GM12864 (cell line): ENCODE measurements at regions not wholly inside any gene's neighbourhood (a gene's known extent, or its start where the extent isn't known, plus 50 kb on each side); places are given as distances from the start of the nearest gene placed in this dataset.

Source experiments
- DNase-seq: peaks from one replicate; pipeline ENCODE4 v3.0.0-alpha.2; 2011; ENCODE audit warnings: low read depth
- H3K4me3 ChIP-seq: 2 replicates; pipeline ENCODE4 v1.5.1; 2011; ENCODE audit warnings: mild to moderate bottlenecking, low read depth, low read length, control low read depth
- CTCF ChIP-seq: IDR thresholded peaks from 2 replicates; pipeline ENCODE4 v1.5.1; 2011; ENCODE audit warnings: low read depth, mild to moderate bottlenecking, moderate library complexity, low read length, control low read depth, inconsistent platforms; ENCODE audit errors: missing control alignments

- no peak overlapping the region for H3K4me3 ChIP-seq
- TF ChIP-seq CTCF: no peak
- DNase-seq: no peak
Measured at GRCh38 chr10:78199759-78200158, 166.1 kb downstream of the RPS24 start.

DNA sequence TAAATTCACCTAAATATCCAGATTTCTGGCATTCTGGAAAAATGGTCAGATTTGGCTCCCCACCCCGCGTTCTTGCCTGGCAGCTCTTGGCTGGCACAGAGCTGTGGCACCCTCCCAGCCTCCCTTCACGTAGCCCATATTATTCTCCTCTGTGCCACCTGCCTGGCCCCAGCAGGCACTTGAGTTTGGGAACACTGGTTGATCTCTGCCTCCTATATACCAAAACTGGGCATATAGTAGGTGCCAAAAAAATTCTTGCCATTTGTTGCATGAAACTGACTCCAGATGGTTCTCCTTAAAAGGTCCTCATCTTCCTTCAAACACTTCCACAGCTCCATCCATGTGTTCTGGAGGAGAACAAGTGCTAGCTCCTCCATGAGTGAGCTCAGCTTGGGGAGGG, 167.0 kb downstream of the RPS24 start:
- no peak for TF ChIP-seq CTCF
- DNase-seq: no peak
- H3K4me3 ChIP-seq: no peak overlapping the region

DNA sequence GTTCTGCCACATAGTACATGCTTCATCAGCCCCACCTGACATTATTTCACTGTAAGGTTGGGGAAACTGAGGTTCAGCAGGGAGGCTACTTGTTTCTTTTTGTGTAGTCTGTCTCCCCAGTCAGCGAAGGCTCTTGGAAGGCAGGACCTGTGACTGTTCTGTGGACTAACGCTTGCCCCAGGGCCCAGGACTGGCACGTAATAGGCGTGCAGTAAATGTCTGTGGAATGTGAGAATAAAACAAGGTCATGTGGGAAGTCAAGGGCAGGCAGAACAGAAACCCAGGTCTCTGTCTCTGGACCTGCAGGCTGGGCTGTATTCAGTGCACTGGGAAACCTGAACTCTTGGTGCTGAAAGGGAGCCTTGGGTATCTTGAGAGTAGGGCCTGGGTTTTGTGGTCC, 168.7 kb downstream of the RPS24 start:
- H3K4me3 ChIP-seq: no peak overlapping the region
- TF ChIP-seq CTCF: no peak
- no peak for DNase-seq

GRCh38 chr10:78203915-78204818, 170.5 kb downstream of the RPS24 start:
- no peak overlapping the region for H3K4me3 ChIP-seq
- no peak for DNase-seq
- TF ChIP-seq CTCF: no peak

GRCh38 chr10:78205457-78206016, 171.9 kb downstream of the RPS24 start:
- TF ChIP-seq CTCF: no peak
- DNase-seq: no peak
- H3K4me3 ChIP-seq: no peak overlapping the region

DNA sequence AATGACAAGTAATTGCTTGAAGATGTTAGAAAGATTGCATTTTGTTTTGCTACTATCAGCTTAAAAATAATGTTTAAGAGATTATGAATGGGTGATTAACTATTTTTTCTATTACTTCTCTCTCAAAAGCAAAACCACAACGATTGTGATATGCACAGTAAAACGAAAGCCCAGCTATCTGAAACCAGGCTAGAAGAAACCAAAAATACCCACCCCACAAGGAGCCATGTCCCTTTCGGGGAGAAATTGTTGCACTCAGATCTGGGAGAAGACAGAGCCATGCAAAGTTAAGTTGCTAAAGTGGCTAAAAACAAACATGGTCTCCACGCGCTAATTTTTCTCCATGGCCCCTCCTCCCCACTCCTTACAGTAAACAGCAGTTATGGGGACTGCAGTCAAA, 173.6 kb downstream of the RPS24 start:
- no peak overlapping the region for H3K4me3 ChIP-seq
- no peak for TF ChIP-seq CTCF
- no peak for DNase-seq

GRCh38 chr10:78207776-78208175, 174.1 kb downstream of the RPS24 start:
- no peak for TF ChIP-seq CTCF
- H3K4me3 ChIP-seq: no peak overlapping the region
- DNase-seq: no peak
